Tibial nerve (tissue), 3 donors: ENCODE measurements at regions not wholly inside any gene's neighbourhood (a gene's known extent, or its start where the extent isn't known, plus 50 kb on each side); places are given as distances from the start of the nearest gene placed in this dataset.

Experiments used
- CTCF ChIP-seq, 5 experiments: fragments of 200-600 bp in 3 of 5; fragments of 450-650 bp in 2 of 5; sonication (generic) in 3 of 5; IDR thresholded peaks; one replicate each; pipeline ENCODE4 v1.5.1; 2016 to 2019; ENCODE audit warnings: antibody characterized with exemption in 5 of 5, mild to moderate bottlenecking in 3 of 5, moderate library complexity in 2 of 5
- POLR2A ChIP-seq, 2 donors: fragments of 450-650 bp; IDR thresholded peaks; one replicate each; pipeline ENCODE4 v1.6.1; 2017; ENCODE audit warnings: antibody characterized with exemption in 2 of 2, mild to moderate bottlenecking in 2 of 2, moderate library complexity in 2 of 2

- TF ChIP-seq CTCF (IDR thresholded peaks at IDR 0.05) (no peak), POLR2A (IDR thresholded peaks at IDR 0.05) (no peak)
Measured at GRCh38 chr16:64361753-64362152, 760.1 kb downstream of the CDH11 start.
